OCI-LY3 (cell line): ENCODE measurements at regions not wholly inside any gene's neighbourhood (a gene's known extent, or its start where the extent isn't known, plus 50 kb on each side); places are given as distances from the start of the nearest gene placed in this dataset.

Source experiments
- H2AFZ ChIP-seq: fragments of 200-600, 300-600 bp; shearing (Covaris generic); 2 replicates; pipeline ENCODE4 v1.6.0; 2014; ENCODE audit warnings: antibody characterized with exemption, low read depth, low read length
- H3K27ac ChIP-seq: fragments of 200-600, 300-600 bp; sonication (generic); 2 replicates; pipeline ENCODE4 v1.5.1; 2014; ENCODE audit warnings: mild to moderate bottlenecking, low read length, moderate library complexity, mixed read lengths
- H3K27me3 ChIP-seq: fragments of 200-600, 300-600 bp; sonication (generic); 2 replicates; pipeline ENCODE4 v1.6.1; 2014; ENCODE audit warnings: low read depth, low read length, mixed read lengths
- H3K36me3 ChIP-seq: fragments of 200-600, 300-600 bp; sonication (generic); replicated peaks from 2 replicates; pipeline ENCODE3; 2014; ENCODE audit warnings: low read depth, low read length, mixed read lengths
- H3K4me1 ChIP-seq: fragments of 300-600, 200-600 bp; sonication (generic); 2 replicates; pipeline ENCODE4 v1.6.1; 2014; ENCODE audit warnings: low read length, mixed read lengths
- H3K4me2 ChIP-seq: fragments of 200-600, 300-600 bp; sonication (generic); 2 replicates; pipeline ENCODE4 v1.6.1; 2014; ENCODE audit warnings: low read length, mixed read lengths
- H3K4me3 ChIP-seq: fragments of 300-600, 200-600 bp; sonication (generic); 2 replicates; pipeline ENCODE4 v1.5.1; 2014; ENCODE audit warnings: antibody characterized with exemption, mild to moderate bottlenecking, low read length, moderate library complexity
- H3K79me2 ChIP-seq: fragments of 300-600, 200-600 bp; shearing (Covaris generic); 2 replicates; pipeline ENCODE4 v1.6.1; 2014; ENCODE audit warnings: mild to moderate bottlenecking, low read length, mixed read lengths
- H3K9ac ChIP-seq: fragments of 300-600, 200-600 bp; shearing (Covaris generic); 2 replicates; pipeline ENCODE4 v1.6.0; 2014; ENCODE audit warnings: mild to moderate bottlenecking, low read length, moderate library complexity
- H3K9me3 ChIP-seq: fragments of 200-600, 300-600 bp; shearing (Covaris generic); 2 replicates; pipeline ENCODE4 v1.6.1; 2014; ENCODE audit warnings: low read length, mixed read lengths; ENCODE audit not compliant: insufficient read depth
- H4K20me1 ChIP-seq: fragments of 200-600, 300-600 bp; sonication (generic); 2 replicates; pipeline ENCODE4 v1.6.1; 2016; ENCODE audit warnings: low read length, mixed read lengths; ENCODE audit not compliant: insufficient read depth
- EZH2phosphoT487 ChIP-seq: fragments of 200-600 bp; shearing (Covaris generic); IDR thresholded peaks from 2 replicates; pipeline ENCODE4 v1.6.1; 2018; ENCODE audit warnings: antibody characterized with exemption, mixed run types, low read depth
- TF ChIP-seq, protein P1 (sequence below): fragments of 200-600, 300-600 bp; sonication (generic); IDR thresholded peaks from 2 replicates; pipeline ENCODE4 v1.5.1; 2014; ENCODE audit warnings: antibody characterized with exemption, low read length, low read depth

DNA sequence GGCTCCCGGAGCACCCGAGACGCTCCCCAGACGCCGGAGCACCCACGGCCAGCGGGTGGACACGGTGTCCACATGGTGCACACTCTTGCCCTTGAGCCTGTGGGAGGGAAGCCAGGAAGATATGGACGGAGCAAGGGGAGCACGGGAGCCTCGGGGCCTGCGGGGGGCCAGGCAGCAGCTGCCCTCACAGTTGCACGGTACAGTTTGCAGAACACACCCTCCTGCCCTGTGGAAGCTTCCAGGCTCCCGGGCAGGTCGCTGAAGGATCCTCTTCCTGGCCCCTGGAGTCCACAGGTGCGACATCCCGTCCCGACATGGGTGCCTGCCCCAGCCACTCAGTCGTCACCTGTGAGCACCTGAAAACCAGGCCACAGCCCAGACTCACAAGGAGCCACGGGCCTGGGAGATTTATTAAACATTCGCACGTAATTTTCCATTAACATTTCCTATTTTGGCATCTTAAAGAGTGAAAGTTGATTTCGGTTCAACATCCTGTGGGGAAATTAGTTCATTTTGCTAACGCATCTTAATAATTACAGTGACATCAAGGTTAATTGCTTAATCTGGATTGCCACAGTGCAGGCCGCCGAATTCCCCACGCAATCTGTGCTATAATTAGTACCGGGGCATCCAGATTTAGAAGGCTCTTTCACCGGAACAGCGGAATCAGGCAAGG, 253.3 kb downstream of the BRD1 start:
- H3K36me3 ChIP-seq: no peaks in the 10 kb centered on the region
- no peaks in the 10 kb centered on the region for H3K9me3 ChIP-seq
- H3K9ac ChIP-seq: no peak overlapping the region
- no peaks in the 10 kb centered on the region for H3K4me1 ChIP-seq
- TF ChIP-seq, protein P1, sequence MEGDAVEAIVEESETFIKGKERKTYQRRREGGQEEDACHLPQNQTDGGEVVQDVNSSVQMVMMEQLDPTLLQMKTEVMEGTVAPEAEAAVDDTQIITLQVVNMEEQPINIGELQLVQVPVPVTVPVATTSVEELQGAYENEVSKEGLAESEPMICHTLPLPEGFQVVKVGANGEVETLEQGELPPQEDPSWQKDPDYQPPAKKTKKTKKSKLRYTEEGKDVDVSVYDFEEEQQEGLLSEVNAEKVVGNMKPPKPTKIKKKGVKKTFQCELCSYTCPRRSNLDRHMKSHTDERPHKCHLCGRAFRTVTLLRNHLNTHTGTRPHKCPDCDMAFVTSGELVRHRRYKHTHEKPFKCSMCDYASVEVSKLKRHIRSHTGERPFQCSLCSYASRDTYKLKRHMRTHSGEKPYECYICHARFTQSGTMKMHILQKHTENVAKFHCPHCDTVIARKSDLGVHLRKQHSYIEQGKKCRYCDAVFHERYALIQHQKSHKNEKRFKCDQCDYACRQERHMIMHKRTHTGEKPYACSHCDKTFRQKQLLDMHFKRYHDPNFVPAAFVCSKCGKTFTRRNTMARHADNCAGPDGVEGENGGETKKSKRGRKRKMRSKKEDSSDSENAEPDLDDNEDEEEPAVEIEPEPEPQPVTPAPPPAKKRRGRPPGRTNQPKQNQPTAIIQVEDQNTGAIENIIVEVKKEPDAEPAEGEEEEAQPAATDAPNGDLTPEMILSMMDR: no peak
- TF ChIP-seq EZH2phosphoT487: no peak
- H3K27me3 ChIP-seq: no peaks in the 10 kb centered on the region
- H3K4me3 ChIP-seq: no peak overlapping the region
- H4K20me1 ChIP-seq: no peaks in the 10 kb centered on the region
- H3K79me2 ChIP-seq: no peaks in the 10 kb centered on the region
- H2AFZ ChIP-seq: no peak overlapping the region
- no peak overlapping the region for H3K27ac ChIP-seq
- H3K4me2 ChIP-seq: no peak overlapping the region

DNA sequence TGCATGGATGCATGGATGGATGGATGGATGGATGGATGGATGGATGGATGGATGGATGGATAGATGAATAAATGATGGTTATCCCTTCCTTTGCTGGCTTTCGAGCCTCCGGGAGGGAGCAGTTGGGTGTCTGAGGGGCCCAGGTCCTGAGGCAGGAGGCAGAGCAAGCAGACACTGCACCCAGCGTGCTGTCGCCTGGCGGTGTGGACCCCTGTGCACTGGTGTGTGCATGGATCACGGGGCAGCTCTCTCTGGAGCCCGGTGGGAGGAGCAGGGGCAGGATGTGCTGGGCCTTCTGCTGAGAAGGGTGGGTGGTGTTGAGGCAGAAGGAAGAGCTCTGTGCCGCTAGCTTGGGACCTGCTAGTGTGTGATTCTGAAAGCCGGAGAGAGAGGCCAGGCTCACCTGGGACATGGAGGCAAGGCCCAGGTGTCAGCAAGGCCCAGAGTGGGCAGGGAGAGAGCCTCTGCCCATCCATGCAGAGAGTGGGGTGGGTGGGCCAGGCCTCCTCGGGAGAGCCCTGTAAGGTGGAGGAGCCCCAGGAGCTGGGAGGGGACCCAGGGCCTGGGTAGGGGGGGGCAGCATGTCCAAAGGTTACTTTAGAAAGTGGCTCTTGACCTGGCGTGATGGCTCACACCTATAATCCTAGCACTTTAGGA, 254.4 kb downstream of the BRD1 start:
- no peaks in the 10 kb centered on the region for H3K36me3 ChIP-seq
- no peaks in the 10 kb centered on the region for H3K9me3 ChIP-seq
- no peak overlapping the region for H2AFZ ChIP-seq
- no peaks in the 10 kb centered on the region for H3K27me3 ChIP-seq
- H3K9ac ChIP-seq: no peak overlapping the region
- H3K4me2 ChIP-seq: no peak overlapping the region
- TF ChIP-seq EZH2phosphoT487: no peak
- TF ChIP-seq, protein P1: no peak
- H4K20me1 ChIP-seq: 0 out of 2 replicates have a peak, but pooled peaks cover under 1% of the 10 kb centered on the region
- no peak overlapping the region for H3K27ac ChIP-seq
- no peaks in the 10 kb centered on the region for H3K79me2 ChIP-seq
- no peaks in the 10 kb centered on the region for H3K4me1 ChIP-seq
- no peak overlapping the region for H3K4me3 ChIP-seq

DNA sequence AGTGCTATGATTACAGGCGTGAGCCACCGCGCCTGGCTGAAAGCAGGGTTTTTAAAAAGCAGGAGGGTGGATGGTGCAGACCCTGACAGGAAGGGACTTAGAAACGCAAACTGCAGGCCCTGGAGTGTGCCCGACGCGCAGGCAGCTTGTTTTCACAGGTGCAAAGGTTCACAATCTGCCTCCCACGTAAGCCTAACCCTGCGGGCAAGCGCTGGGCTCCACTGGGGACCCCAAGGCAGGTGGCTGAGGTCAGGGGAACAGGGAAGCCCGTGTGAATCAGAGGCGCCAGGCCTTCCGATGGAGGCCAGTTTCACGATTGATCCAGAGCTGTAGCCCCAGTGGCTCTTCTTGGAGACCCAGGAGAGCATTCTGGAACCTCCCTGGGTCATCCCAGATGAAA, 256.3 kb downstream of the BRD1 start:
- no peak overlapping the region for H2AFZ ChIP-seq
- H3K4me3 ChIP-seq: no peak overlapping the region
- H3K36me3 ChIP-seq: no peaks in the 10 kb centered on the region
- no peaks in the 10 kb centered on the region for H3K4me1 ChIP-seq
- H3K9ac ChIP-seq: no peak overlapping the region
- TF ChIP-seq, protein P1: no peak
- no peak for TF ChIP-seq EZH2phosphoT487
- no peaks in the 10 kb centered on the region for H3K9me3 ChIP-seq
- no peaks in the 10 kb centered on the region for H3K27me3 ChIP-seq
- no peaks in the 10 kb centered on the region for H3K79me2 ChIP-seq
- H3K4me2 ChIP-seq: no peak overlapping the region
- 0 out of 2 replicates have a peak, but pooled peaks cover 3% of the 10 kb centered on the region for H4K20me1 ChIP-seq
- H3K27ac ChIP-seq: no peak overlapping the region

DNA sequence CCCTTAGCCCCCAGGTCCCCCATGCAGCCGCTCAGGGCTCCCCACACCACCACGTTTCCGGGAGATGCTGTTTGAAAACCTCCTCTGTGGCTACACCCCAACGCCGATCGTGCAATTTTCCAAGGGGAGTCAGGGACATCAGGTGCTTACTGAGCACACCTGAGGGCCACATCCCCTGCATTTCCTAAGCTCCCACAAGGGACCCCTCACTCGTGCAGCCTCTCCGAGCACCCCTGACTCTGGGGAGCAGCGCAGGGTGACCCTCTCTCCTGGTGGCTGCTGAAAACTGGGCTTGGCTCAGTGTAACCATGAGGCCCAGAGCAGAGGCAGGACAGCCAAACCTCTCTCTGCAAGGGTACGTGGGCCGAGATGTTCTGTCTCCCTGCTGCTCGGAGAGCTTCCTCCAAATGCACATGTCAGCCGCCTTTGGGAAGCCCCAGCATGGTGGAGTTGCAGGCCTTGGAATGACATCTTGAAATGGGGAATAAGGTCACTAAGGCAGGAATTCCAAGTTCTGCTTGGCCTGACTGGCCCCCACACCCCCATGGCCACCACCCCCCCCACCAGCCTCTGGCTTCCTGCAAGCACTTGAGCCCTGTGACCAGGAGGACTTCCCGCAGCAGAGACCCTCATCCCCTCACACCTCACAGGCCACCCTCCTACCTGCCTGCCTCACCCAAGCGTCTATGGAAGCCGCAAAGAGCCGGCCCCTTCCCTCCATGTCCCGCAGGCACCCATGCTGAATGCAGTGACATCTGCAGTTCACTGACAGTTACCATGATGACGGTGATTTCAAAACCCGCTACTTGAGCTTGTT, 257.4 kb downstream of the BRD1 start:
- Histone ChIP-seq H2AFZ (no peak overlapping the region), H3K9me3 (no peaks in the 10 kb centered on the region), H3K4me2 (no peak overlapping the region), H3K27me3 (no peaks in the 10 kb centered on the region), H3K4me3 (no peak overlapping the region), H3K79me2 (no peaks in the 10 kb centered on the region), H3K9ac (no peak overlapping the region), H3K4me1 (no peaks in the 10 kb centered on the region), H3K27ac (no peak overlapping the region), H3K36me3 (no peaks in the 10 kb centered on the region), H4K20me1 (peaks cover 5% of the 10 kb centered on the region; the same call in 1 of the 2 replicates)
- TF ChIP-seq, protein P1: no peak
- no peak for TF ChIP-seq EZH2phosphoT487
